IMR-90 (cell line): ENCODE measurements at regions not wholly inside any gene's neighbourhood (a gene's known extent, or its start where the extent isn't known, plus 50 kb on each side); places are given as distances from the start of the nearest gene placed in this dataset.

Experiments
- ATAC-seq: fragments of 200-7000 bp; cut with Tn5 transposase; 2 replicates; pipeline ENCODE4 v1.9.1; 2020; ENCODE audit warnings: low read depth, mild to moderate bottlenecking, moderate library complexity
- BruUV-seq: library from RNA; stranded (reverse); fragments of 400-500 nt; replicated peaks from 2 replicates; lab custom pipeline; 2021; lab: Mats Ljungman, UMichigan
- CTCF ChIA-PET: fragments of 300-600 bp; formaldehyde crosslinking; extraction: SDS; loops from one replicate; lab custom pipeline; 2021; ENCODE audit warnings: antibody characterized with exemption; lab: Yijun Ruan, JAX
- POLR2A ChIA-PET: fragments of 300-600 bp; sonication (Branson Sonifier 250); formaldehyde crosslinking; loops from one replicate; lab custom pipeline; 2022; ENCODE audit warnings: antibody characterized with exemption; ENCODE audit not compliant: unreplicated experiment; lab: Charles Lee
- DNase-seq: peaks from one replicate; pipeline ENCODE4 v3.0.0; 2013
- H2AFZ ChIP-seq: replicated peaks from 2 replicates; pipeline ENCODE3; 2013; ENCODE audit warnings: low read length, mild to moderate bottlenecking; ENCODE audit not compliant: poor library complexity
- H2AK5ac ChIP-seq: 2 replicates; pipeline ENCODE4 v1.6.1; 2013; ENCODE audit warnings: low read depth, low read length, inconsistent platforms
- H2AK9ac ChIP-seq: replicated peaks from 2 replicates; pipeline ENCODE3; 2013; ENCODE audit warnings: mild to moderate bottlenecking, low read depth, low read length, moderate library complexity; ENCODE audit not compliant: poor library complexity
- H2BK120ac ChIP-seq: 2 replicates; pipeline ENCODE4 v1.6.1; 2013; ENCODE audit warnings: low read depth, low read length, inconsistent platforms
- H2BK15ac ChIP-seq: 3 replicates; pipeline ENCODE4 v1.6.1; 2013; ENCODE audit warnings: low read depth, low read length, inconsistent platforms
- H2BK20ac ChIP-seq: 2 replicates; pipeline ENCODE4 v1.6.1; 2013; ENCODE audit warnings: low read depth, mild to moderate bottlenecking, inconsistent platforms, low read length, moderate library complexity
- H2BK5ac ChIP-seq: 2 replicates; pipeline ENCODE4 v1.6.1; 2013; ENCODE audit warnings: mild to moderate bottlenecking, low read depth, low read length, inconsistent platforms; ENCODE audit not compliant: poor library complexity, severe bottlenecking
- H3K14ac ChIP-seq: replicated peaks from 2 replicates; pipeline ENCODE4 v1.6.1; 2013; ENCODE audit warnings: low read depth, low read length, inconsistent platforms
- H3K18ac ChIP-seq: 2 replicates; pipeline ENCODE4 v1.6.1; 2013; ENCODE audit warnings: low read depth, low read length, control low read depth
- H3K23ac ChIP-seq: 2 replicates; pipeline ENCODE4 v1.6.1; 2013; ENCODE audit warnings: low read depth, low read length, inconsistent platforms
- H3K27ac ChIP-seq: 2 replicates; pipeline ENCODE4 v1.5.1; 2013; ENCODE audit warnings: mild to moderate bottlenecking, control low read depth, low read length; ENCODE audit not compliant: insufficient read depth
- H3K27me3 ChIP-seq: 2 replicates; pipeline ENCODE4 v1.6.1; 2013; ENCODE audit warnings: low read length; ENCODE audit not compliant: control insufficient read depth, insufficient read depth
- H3K36me3 ChIP-seq: 2 replicates; pipeline ENCODE4 v1.6.1; 2013; ENCODE audit warnings: low read length, mixed read lengths; ENCODE audit not compliant: control insufficient read depth, insufficient read depth
- H3K4ac ChIP-seq: 2 replicates; pipeline ENCODE4 v1.6.1; 2013; ENCODE audit warnings: low read depth, low read length, inconsistent platforms
- H3K4me1 ChIP-seq: 2 replicates; pipeline ENCODE4 v1.6.1; 2013; ENCODE audit warnings: low read length, mixed read lengths; ENCODE audit not compliant: control insufficient read depth, insufficient read depth
- H3K4me2 ChIP-seq: 2 replicates; pipeline ENCODE4 v1.6.1; 2013; ENCODE audit warnings: low read depth, mild to moderate bottlenecking, control low read depth, low read length, moderate library complexity
- H3K4me3 ChIP-seq: 2 replicates; pipeline ENCODE4 v1.5.1; 2013; ENCODE audit warnings: low read depth, mild to moderate bottlenecking, control low read depth, low read length, moderate library complexity; ENCODE audit not compliant: insufficient read depth
- H3K56ac ChIP-seq: 2 replicates; pipeline ENCODE4 v1.6.1; 2013; ENCODE audit warnings: low read length, inconsistent platforms; ENCODE audit not compliant: insufficient read depth; ENCODE audit errors: extremely low read depth
- H3K79me1 ChIP-seq, 2 experiments: 2 replicates each; pipeline ENCODE4 v1.6.1; 2013; ENCODE audit warnings: low read length in 2 of 2, inconsistent platforms in 1 of 2, low read depth in 1 of 2
- H3K9ac ChIP-seq: 2 replicates; pipeline ENCODE4 v1.6.1; 2013; ENCODE audit warnings: low read depth, low read length, control low read depth
- H3K9me1 ChIP-seq: 2 replicates; pipeline ENCODE4 v1.6.1; 2013; ENCODE audit warnings: low read length, inconsistent platforms; ENCODE audit not compliant: insufficient read depth
- H3K9me3 ChIP-seq: 2 replicates; pipeline ENCODE4 v1.6.1; 2013; ENCODE audit warnings: low read length; ENCODE audit not compliant: control insufficient read depth, insufficient read depth
- H4K20me1 ChIP-seq: 2 replicates; pipeline ENCODE4 v1.6.1; 2013; ENCODE audit warnings: low read length, inconsistent platforms; ENCODE audit not compliant: insufficient read depth
- H4K5ac ChIP-seq: 2 replicates; pipeline ENCODE4 v1.6.1; 2013; ENCODE audit warnings: mild to moderate bottlenecking, low read depth, low read length, control low read depth
- H4K8ac ChIP-seq, 2 experiments: 2 replicates each; pipeline ENCODE4 v1.6.1; 2013; ENCODE audit warnings: low read depth in 2 of 2, low read length in 2 of 2, control low read depth in 1 of 2, inconsistent platforms in 1 of 2
- H4K91ac ChIP-seq: 2 replicates; pipeline ENCODE4 v1.6.1; 2013; ENCODE audit warnings: low read depth, low read length, inconsistent platforms; ENCODE audit not compliant: insufficient read depth
- BHLHE40 ChIP-seq: fragments of 150-350 bp; IDR thresholded peaks from 2 replicates; pipeline ENCODE4 v1.6.1; 2016; ENCODE audit warnings: mild to moderate bottlenecking, low read depth, low read length
- CHD1 ChIP-seq: IDR thresholded peaks from 2 replicates; pipeline ENCODE4 v1.6.1; 2012; ENCODE audit warnings: low read depth, low read length, improper control_type of control experiment
- CTCF ChIP-seq: conservative IDR thresholded peaks from 2 replicates; pipeline ENCODE4 v1.5.1; 2012; ENCODE audit warnings: mild to moderate bottlenecking, low read depth, low read length, improper control_type of control experiment
- ELK1 ChIP-seq: fragments of 150-350 bp; IDR thresholded peaks from 2 replicates; pipeline ENCODE4 v1.6.1; 2016; ENCODE audit warnings: low read depth, mild to moderate bottlenecking, low read length, moderate library complexity, borderline replicate concordance
- FOS ChIP-seq: fragments of 150-350 bp; IDR thresholded peaks from 2 replicates; pipeline ENCODE4 v1.6.1; 2016; ENCODE audit warnings: low read depth, low read length
- MAFK ChIP-seq: IDR thresholded peaks from 2 replicates; pipeline ENCODE4 v1.6.1; 2012; ENCODE audit warnings: low read depth, low read length, improper control_type of control experiment
- POLR2A ChIP-seq: IDR thresholded peaks from 2 replicates; pipeline ENCODE4 v1.6.1; 2012; ENCODE audit warnings: mild to moderate bottlenecking, low read depth, low read length
- RAD21 ChIP-seq: IDR thresholded peaks from 2 replicates; pipeline ENCODE4 v1.6.1; 2012; ENCODE audit warnings: low read length, improper control_type of control experiment
- SMC3 ChIP-seq: fragments of 150-350 bp; IDR thresholded peaks from 2 replicates; pipeline ENCODE4 v1.6.1; 2016; ENCODE audit warnings: low read depth, mild to moderate bottlenecking, antibody characterized with exemption, low read length, moderate library complexity
- USF2 ChIP-seq: fragments of 150-350 bp; IDR thresholded peaks from 2 replicates; pipeline ENCODE4 v1.6.1; 2017; ENCODE audit warnings: mild to moderate bottlenecking, antibody characterized with exemption, low read length, low read depth
- WGBS, 2 experiments: methylation state at CpG; one replicate each; pipeline versions ENCODE4 v1.1.5 to v1.1.7; 2013; ENCODE audit warnings: missing lambda C conversion rate in 2 of 2; ENCODE audit not compliant: insufficient read length in 1 of 2; ENCODE audit errors: extremely low coverage in 2 of 2; 5-methylcytosine and 5-hydroxymethylcytosine counted together
- dilution Hi-C: fragments of 300-500 bp; cut with HindIII; formaldehyde crosslinking; loops from one replicate; pipeline ENCODE4 v1.14.3; 2018; ENCODE audit warnings: low sequenced_read_pairs; ENCODE audit not compliant: unreplicated experiment
- in situ Hi-C: fragments of 300-500 bp; cut with MboI; formaldehyde crosslinking; loops from 3 replicates; pipeline ENCODE4 v1.14.3; 2019; ENCODE audit warnings: low sequenced_read_pairs, inconsistent platforms, mixed read lengths
- intact Hi-C: fragments of 100-400 bp; cut with micrococcal nuclease; formaldehyde crosslinking; loops from 2 replicates; pipeline ENCODE4 v1.10.0; 2022

- Histone ChIP-seq H3K79me1 (no peaks in the 10 kb centered on the region), H3K27me3 (no peaks in the 10 kb centered on the region), H3K9ac (no peak overlapping the region), H3K36me3 (no peaks in the 10 kb centered on the region), H4K20me1 (no peaks in the 10 kb centered on the region), H4K8ac (no peak overlapping the region), H3K27ac (no peak overlapping the region), H3K4me1 (no peaks in the 10 kb centered on the region), H3K14ac (no peak overlapping the region), H3K9me1 (no peaks in the 10 kb centered on the region), H3K56ac (no peak overlapping the region), H2BK20ac (no peak overlapping the region), H2AK5ac (no peak overlapping the region), H2BK120ac (no peak overlapping the region), H3K4me2 (no peak overlapping the region), H3K23ac (no peak overlapping the region), H2AK9ac (no peak overlapping the region), H4K5ac (no peak overlapping the region), H3K18ac (no peak overlapping the region), H3K9me3 (peaks cover 36% of the 10 kb centered on the region), H2AFZ (no peak overlapping the region), H3K4ac (no peak overlapping the region), H2BK15ac (no peak overlapping the region), H3K4me3 (no peak overlapping the region), H2BK5ac (no peak overlapping the region), H4K91ac (no peak overlapping the region)
- ATAC-seq (no peak), DNase-seq (no peak)
- no TSS peak for BruUV-seq
- POLR2A ChIA-PET: no interaction called here
- in situ Hi-C loops (no loop called here), intact Hi-C loops (no loop called here), dilution Hi-C loops (no loop called here)
- CTCF ChIA-PET: no interaction called here
- TF ChIP-seq MAFK: no peak
- TF ChIP-seq POLR2A: no peak
- no peak for TF ChIP-seq SMC3
- TF ChIP-seq CTCF: no peak
- no peak for TF ChIP-seq BHLHE40
- no peak for TF ChIP-seq CHD1
- TF ChIP-seq FOS: no peak
- TF ChIP-seq ELK1: no peak
- TF ChIP-seq USF2: no peak
- no peak for TF ChIP-seq RAD21
- no CpG with 5 or more reads among the region's 4 CpGs for WGBS, 2 experiments
Measured at GRCh38 chr1:5579966-5580365, 412.3 kb downstream of the NPHP4 start.
